DMS 273 (cell line): ENCODE measurements at regions not wholly inside any gene's neighbourhood (a gene's known extent, or its start where the extent isn't known, plus 50 kb on each side); places are given as distances from the start of the nearest gene placed in this dataset.
A peak's percentile ranks its signal among the peaks of the same experiment; 100 is the strongest.

Experiments
- DNase-seq: peaks from one replicate; lab custom pipeline; 2025; ENCODE audit not compliant: unreplicated experiment; lab: John Stamatoyannopoulos, UW

GRCh38 chr12:19010087-19010486 lies 119.4 kb upstream of the PLEKHA5 start:
- DNase-seq = no peak

GRCh38 chr12:19010726-19011125 lies 118.8 kb upstream of the PLEKHA5 start:
- DNase-seq = no peak

- DNase-seq = no peak
Measured at GRCh38 chr12:19012965-19013364, 116.6 kb upstream of the PLEKHA5 start.

- DNase-seq = peak; percentile 38
Measured at GRCh38 chr12:19014240-19014639, 115.3 kb upstream of the PLEKHA5 start.

- no peak for DNase-seq
Measured at GRCh38 chr12:19015285-19015684, 114.2 kb upstream of the PLEKHA5 start.

- no peak for DNase-seq
Measured at GRCh38 chr12:19018302-19018970, 111.1 kb upstream of the PLEKHA5 start.

- DNase-seq = no peak
Measured at GRCh38 chr12:19021240-19021639, 108.3 kb upstream of the PLEKHA5 start.

- no peak for DNase-seq
Measured at GRCh38 chr12:19021646-19022045, 107.9 kb upstream of the PLEKHA5 start.

- no peak for DNase-seq
Measured at GRCh38 chr12:19025582-19025981, 104.0 kb upstream of the PLEKHA5 start.

- no peak for DNase-seq
Measured at GRCh38 chr12:19026034-19026433, 103.5 kb upstream of the PLEKHA5 start.

- no peak for DNase-seq
Measured at GRCh38 chr12:19026614-19027488, 102.7 kb upstream of the PLEKHA5 start.

GRCh38 chr12:19030180-19030579 lies 99.4 kb upstream of the PLEKHA5 start:
- DNase-seq = no peak

GRCh38 chr12:19030603-19031002 lies 98.9 kb upstream of the PLEKHA5 start:
- DNase-seq = no peak

- DNase-seq = no peak
Measured at GRCh38 chr12:19031032-19031431, 98.5 kb upstream of the PLEKHA5 start.

GRCh38 chr12:19032826-19033225 lies 96.7 kb upstream of the PLEKHA5 start:
- DNase-seq = no peak

- no peak for DNase-seq
Measured at GRCh38 chr12:19033244-19033643, 96.3 kb upstream of the PLEKHA5 start.

- DNase-seq = no peak
Measured at GRCh38 chr12:19034937-19035336, 94.6 kb upstream of the PLEKHA5 start.

- DNase-seq = no peak
Measured at GRCh38 chr12:19035536-19035935, 94.0 kb upstream of the PLEKHA5 start.

- no peak for DNase-seq
Measured at GRCh38 chr12:19036673-19037357, 92.7 kb upstream of the PLEKHA5 start.

GRCh38 chr12:19038209-19038608 lies 91.3 kb upstream of the PLEKHA5 start:
- no peak for DNase-seq

- no peak for DNase-seq
Measured at GRCh38 chr12:19039515-19039914, 90.0 kb upstream of the PLEKHA5 start.

- DNase-seq = no peak
Measured at GRCh38 chr12:19042221-19042620, 87.3 kb upstream of the PLEKHA5 start.
